ENCODE measurements at regions not wholly inside any gene's neighbourhood (a gene's known extent, or its start where the extent isn't known, plus 50 kb on each side); places are given as distances from the start of the nearest gene placed in this dataset.

DNA sequence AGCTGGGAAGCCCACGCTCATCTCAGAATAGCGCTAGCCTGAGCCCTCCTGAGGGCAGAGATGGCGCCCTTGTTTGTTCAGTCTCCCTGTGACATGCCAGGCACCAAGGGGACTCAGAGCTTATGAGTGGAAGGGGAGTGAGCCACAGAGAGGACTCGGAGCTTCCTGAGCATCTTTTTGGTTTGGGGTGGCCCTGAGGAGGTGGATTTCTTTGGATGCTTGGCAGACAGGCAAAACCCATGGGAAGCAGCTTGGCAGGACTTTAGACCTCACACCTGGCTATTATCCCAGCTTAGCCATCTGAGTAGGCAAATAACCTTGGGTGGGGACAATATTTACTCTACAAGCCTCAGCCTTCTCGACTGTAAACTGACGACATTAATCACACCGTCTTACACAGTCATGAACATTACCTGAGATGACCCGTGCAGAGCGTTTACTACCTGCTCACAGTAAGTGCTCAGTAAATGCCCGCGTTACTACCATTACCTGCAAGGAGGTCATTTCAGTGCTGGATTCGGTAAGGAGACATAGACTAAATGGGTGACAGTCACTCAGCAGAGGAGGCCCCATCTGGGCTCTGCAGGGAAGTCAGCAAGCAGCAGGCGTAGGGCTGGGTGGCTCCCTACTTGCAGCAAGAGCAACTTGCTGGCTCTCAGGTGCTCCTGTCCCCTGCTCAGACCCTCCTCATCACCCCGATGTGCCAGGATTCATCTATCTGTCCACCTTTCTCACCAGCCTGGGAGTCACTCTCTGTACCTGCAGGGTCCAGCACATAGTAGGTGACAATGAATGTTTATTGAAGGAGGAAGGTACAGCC, 54.9 kb downstream of the KLHDC7A start:
- no peak overlapping the region for H3K9ac ChIP-seq (replicated peaks; ENCODE audit: extremely low read depth, insufficient read depth, low read length)
- no peak overlapping the region for H3K4me3 ChIP-seq (replicated peaks in 1 of 3; ENCODE audit: insufficient read depth in 1 of 3, low read depth in 1 of 3, low read length in 3 of 3)
- no peak overlapping the region for H3K27ac ChIP-seq (ENCODE audit: insufficient read depth, low read depth, low read length)
- no TSS peak for BruUV-seq (replicated peaks)
- no peaks in the 10 kb centered on the region for H3K27me3 ChIP-seq (ENCODE audit: control insufficient read depth in 2 of 2, insufficient read depth in 2 of 2, low read length in 2 of 2)
- POLR2A ChIA-PET, result no interaction called here
- H3K4me2 ChIP-seq (ENCODE audit: insufficient read depth, low read length), result no peak overlapping the region
- dilution Hi-C loops (cut with MboI; ENCODE audit: extremely low pct_ligation_motif_present, low sequenced_read_pairs), result no loop called here
- H4K20me1 ChIP-seq (replicated peaks; ENCODE audit: control insufficient read depth, extremely low read depth, insufficient read depth, low read length), result no peaks in the 10 kb centered on the region
- no peaks in the 10 kb centered on the region for H3K79me2 ChIP-seq (ENCODE audit: control insufficient read depth, insufficient read depth, low read length)
- H2AFZ ChIP-seq (ENCODE audit: low read depth, low read length), result no peak overlapping the region
- H3K36me3 ChIP-seq (ENCODE audit: control insufficient read depth in 2 of 2, extremely low read depth in 1 of 2, insufficient read depth in 2 of 2, low read length in 2 of 2), result no peaks in the 10 kb centered on the region
- no peak for DNase-seq (ENCODE audit: low read depth, low spot score)
- no peak for FAIRE-seq
- CTCF ChIA-PET, result no interaction called here
- intact Hi-C loops (cut with micrococcal nuclease), result no loop called here
- H3K9me1 ChIP-seq (replicated peaks; ENCODE audit: control insufficient read depth, extremely low read depth, insufficient read depth, low read length), result no peaks in the 10 kb centered on the region
- H3K9me3 ChIP-seq (replicated peaks; ENCODE audit: control insufficient read depth, insufficient read depth, low read length), result no peaks in the 10 kb centered on the region
- TF ChIP-seq EZH2 (IDR thresholded peaks at IDR 0.05; ENCODE audit: borderline replicate concordance, low read depth, low read length, severe bottlenecking), result no peak
- no peak for TF ChIP-seq JUN (IDR thresholded peaks at IDR 0.05; ENCODE audit: borderline replicate concordance, insufficient read depth, insufficient read length, low read depth)
- TF ChIP-seq, protein P1, sequence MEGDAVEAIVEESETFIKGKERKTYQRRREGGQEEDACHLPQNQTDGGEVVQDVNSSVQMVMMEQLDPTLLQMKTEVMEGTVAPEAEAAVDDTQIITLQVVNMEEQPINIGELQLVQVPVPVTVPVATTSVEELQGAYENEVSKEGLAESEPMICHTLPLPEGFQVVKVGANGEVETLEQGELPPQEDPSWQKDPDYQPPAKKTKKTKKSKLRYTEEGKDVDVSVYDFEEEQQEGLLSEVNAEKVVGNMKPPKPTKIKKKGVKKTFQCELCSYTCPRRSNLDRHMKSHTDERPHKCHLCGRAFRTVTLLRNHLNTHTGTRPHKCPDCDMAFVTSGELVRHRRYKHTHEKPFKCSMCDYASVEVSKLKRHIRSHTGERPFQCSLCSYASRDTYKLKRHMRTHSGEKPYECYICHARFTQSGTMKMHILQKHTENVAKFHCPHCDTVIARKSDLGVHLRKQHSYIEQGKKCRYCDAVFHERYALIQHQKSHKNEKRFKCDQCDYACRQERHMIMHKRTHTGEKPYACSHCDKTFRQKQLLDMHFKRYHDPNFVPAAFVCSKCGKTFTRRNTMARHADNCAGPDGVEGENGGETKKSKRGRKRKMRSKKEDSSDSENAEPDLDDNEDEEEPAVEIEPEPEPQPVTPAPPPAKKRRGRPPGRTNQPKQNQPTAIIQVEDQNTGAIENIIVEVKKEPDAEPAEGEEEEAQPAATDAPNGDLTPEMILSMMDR (IDR thresholded peaks at IDR 0.05; ENCODE audit: extremely low read depth in 1 of 2, insufficient read depth in 1 of 2, low read depth in 1 of 2, low read length in 2 of 2), result no peak
- no peak for TF ChIP-seq FOS (IDR thresholded peaks at IDR 0.05; ENCODE audit: borderline replicate concordance, insufficient read depth, low read length)
- no peak for TF ChIP-seq MYC (IDR thresholded peaks at IDR 0.05; ENCODE audit: low read depth, low read length)
- TF ChIP-seq POLR2A (IDR thresholded peaks at IDR 0.05; ENCODE audit: low read depth, low read length), result no peak
- no peak for TF ChIP-seq POLR2AphosphoS5 (IDR thresholded peaks at IDR 0.05; ENCODE audit: insufficient read depth, low read depth, low read length)
- TF ChIP-seq GATA2 (IDR thresholded peaks at IDR 0.05; ENCODE audit: insufficient read depth, insufficient read length, low read depth, low read length), result no peak
- TF ChIP-seq, protein P2, sequence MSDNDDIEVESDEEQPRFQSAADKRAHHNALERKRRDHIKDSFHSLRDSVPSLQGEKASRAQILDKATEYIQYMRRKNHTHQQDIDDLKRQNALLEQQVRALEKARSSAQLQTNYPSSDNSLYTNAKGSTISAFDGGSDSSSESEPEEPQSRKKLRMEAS (IDR thresholded peaks at IDR 0.05; ENCODE audit: insufficient read depth, insufficient read length), result no peak
- H3K4me1 ChIP-seq (ENCODE audit: control insufficient read depth, extremely low read depth, insufficient read depth, low read length), result no peaks in the 10 kb centered on the region
